ENCODE measurements at regions not wholly inside any gene's neighbourhood (a gene's known extent, or its start where the extent isn't known, plus 50 kb on each side); places are given as distances from the start of the nearest gene placed in this dataset.

- in situ Hi-C loops (cut with MboI; ENCODE audit: low sequenced_read_pairs, unreplicated experiment) = no loop called here
- TF ChIP-seq CTCF (IDR thresholded peaks at IDR 0.05; ENCODE audit: borderline replicate concordance, control extremely low read depth, extremely low read depth, insufficient read depth, missing control alignments) = no peak
- DNase-seq (ENCODE audit: low spot score) = no peak
Observed at GRCh38 chr4:138598226-138598625, 356.1 kb upstream of the SLC7A11 start.

GRCh38 chr4:138596896-138597295, 354.7 kb upstream of the SLC7A11 start:
- in situ Hi-C loops (cut with MboI; ENCODE audit: low sequenced_read_pairs, unreplicated experiment) = no loop called here
- DNase-seq (ENCODE audit: low spot score) = no peak
- TF ChIP-seq CTCF (IDR thresholded peaks at IDR 0.05; ENCODE audit: borderline replicate concordance, control extremely low read depth, extremely low read depth, insufficient read depth, missing control alignments) = no peak

- DNase-seq (ENCODE audit: low spot score) = no peak
- in situ Hi-C loops (cut with MboI; ENCODE audit: low sequenced_read_pairs, unreplicated experiment) = no loop called here
- TF ChIP-seq CTCF (IDR thresholded peaks at IDR 0.05; ENCODE audit: borderline replicate concordance, control extremely low read depth, extremely low read depth, insufficient read depth, missing control alignments) = no peak
Observed at GRCh38 chr4:138595731-138596460, 353.7 kb upstream of the SLC7A11 start.

DNA sequence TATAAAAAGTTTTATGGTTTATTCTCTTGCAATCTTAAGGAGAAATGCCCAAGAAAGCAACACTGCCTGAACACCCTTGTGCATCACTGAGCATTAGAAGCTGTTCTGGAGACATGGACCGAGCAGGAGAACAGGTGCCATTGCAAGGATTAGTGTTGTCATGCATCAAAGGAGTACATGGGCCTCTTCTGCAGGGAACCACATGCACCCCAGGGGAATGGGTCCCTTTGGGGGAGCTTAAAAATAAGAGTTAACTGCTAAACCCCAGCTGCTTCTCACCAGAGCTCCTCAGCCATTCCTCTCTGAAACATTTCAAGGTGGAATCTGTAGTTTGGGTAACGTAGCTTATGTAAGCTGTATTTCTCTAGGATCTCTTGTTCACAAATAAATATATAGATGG, 353.0 kb upstream of the SLC7A11 start:
- in situ Hi-C loops (cut with MboI; ENCODE audit: low sequenced_read_pairs, unreplicated experiment) = no loop called here

DNA sequence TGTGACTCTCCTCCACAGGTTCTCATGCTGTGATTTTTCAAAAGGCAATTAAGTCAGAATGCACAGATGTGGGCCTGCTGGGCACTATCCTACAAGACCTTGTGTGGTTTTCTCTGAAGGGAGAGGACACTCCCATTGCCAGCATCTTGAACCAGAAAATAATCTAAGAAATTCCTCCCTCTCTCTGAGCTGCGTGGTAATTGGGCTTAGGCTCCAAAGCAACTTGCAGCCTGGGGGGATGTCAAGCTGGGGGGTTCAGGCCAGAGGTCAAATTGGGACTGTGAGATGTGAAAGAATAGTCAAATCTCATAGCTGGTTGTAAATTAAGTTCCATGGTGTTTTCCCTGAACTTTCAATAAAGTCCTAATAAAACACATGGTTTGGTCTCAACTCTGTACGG, 350.6 kb upstream of the SLC7A11 start:
- DNase-seq (ENCODE audit: low spot score) = no peak
- no peak for TF ChIP-seq CTCF (IDR thresholded peaks at IDR 0.05; ENCODE audit: borderline replicate concordance, control extremely low read depth, extremely low read depth, insufficient read depth, missing control alignments)
- in situ Hi-C loops (cut with MboI; ENCODE audit: low sequenced_read_pairs, unreplicated experiment) = no loop called here

More for the DNA sequence above, 353.0 kb upstream of the SLC7A11 start:
- no peak for TF ChIP-seq CTCF (IDR thresholded peaks at IDR 0.05; ENCODE audit: borderline replicate concordance, control extremely low read depth, extremely low read depth, insufficient read depth, missing control alignments)
- no peak for DNase-seq (ENCODE audit: low spot score)

DNA sequence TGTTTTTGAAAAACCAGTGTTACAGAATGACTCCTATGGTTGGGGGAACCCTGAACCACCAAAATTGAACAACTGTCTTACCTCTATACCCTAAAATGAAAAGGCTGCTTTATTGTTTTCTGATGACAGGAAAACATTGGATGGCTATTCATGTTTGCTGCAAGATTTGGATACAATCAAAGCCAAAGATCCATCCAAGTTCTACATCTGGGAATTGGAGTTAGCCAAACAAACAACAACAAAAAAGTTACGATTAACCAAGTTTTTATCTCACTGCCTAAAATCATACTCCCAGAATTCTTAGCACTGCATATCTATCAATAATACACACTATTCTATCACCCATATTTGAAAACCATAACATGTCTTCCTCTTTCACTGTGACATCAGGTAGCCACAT, 349.7 kb upstream of the SLC7A11 start:
- no peak for TF ChIP-seq CTCF (IDR thresholded peaks at IDR 0.05; ENCODE audit: borderline replicate concordance, control extremely low read depth, extremely low read depth, insufficient read depth, missing control alignments)
- in situ Hi-C loops (cut with MboI; ENCODE audit: low sequenced_read_pairs, unreplicated experiment) = no loop called here
- no peak for DNase-seq (ENCODE audit: low spot score)

Data from GM13976 (cell line).